GM23248 (cell line): ENCODE measurements at regions not wholly inside any gene's neighbourhood (a gene's known extent, or its start where the extent isn't known, plus 50 kb on each side); places are given as distances from the start of the nearest gene placed in this dataset.

Experiments
- EZH2 ChIP-seq: fragments of 200-600 bp; sonication (generic); IDR thresholded peaks from 2 replicates; pipeline ENCODE4 v1.6.1; 2018; ENCODE audit warnings: antibody characterized with exemption, mild to moderate bottlenecking; ENCODE audit not compliant: insufficient read depth, poor library complexity, severe bottlenecking
- EZH2phosphoT487 ChIP-seq: fragments of 200-600 bp; sonication (generic); IDR thresholded peaks from 2 replicates; pipeline ENCODE4 v1.6.1; 2018; ENCODE audit warnings: antibody characterized with exemption, moderate library complexity, mild to moderate bottlenecking, low read depth; ENCODE audit not compliant: insufficient read depth

DNA sequence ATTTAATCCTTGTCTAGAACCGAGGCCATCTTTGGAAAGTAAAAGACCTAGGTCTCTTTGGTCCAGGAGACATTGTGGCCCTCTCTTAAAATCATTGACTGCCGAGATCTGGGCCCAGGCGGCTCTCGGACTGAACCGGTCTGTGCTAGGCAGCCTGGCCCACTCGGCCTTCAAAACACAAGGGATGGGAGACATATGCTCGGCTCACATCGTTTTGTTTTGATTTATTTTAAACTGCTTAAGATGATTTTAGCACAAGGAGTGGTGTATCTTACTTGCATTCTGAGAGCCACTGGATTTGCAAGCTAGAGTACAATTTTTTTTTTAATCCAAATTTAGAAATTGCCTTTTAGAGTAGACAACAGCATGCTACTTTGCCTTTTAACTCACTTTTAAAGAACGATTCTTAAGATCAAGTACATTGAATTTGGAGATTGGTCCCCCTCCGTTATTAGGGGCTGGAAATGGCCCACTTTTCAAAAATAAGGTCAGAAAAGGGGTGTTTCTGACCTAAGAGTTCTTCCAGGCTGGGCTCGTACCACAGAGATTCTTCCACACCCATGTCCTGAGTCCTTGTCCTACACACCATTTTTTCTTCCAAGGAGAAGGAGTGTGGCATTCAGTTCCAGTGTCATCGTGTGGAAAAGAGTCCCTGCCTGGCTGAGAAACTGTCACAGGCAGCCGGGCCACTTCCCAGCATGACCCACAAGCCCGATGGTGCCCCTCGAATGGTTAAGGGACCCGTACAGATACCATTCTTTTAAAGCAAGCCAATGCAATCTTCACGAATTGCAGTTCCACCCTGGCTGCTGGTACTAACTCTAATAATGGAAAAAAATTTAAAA lies 80.5 kb upstream of the WNT7B start:
- TF ChIP-seq EZH2 = no peak
- TF ChIP-seq EZH2phosphoT487 = no peak
